ENCODE measurements at regions not wholly inside any gene's neighbourhood (a gene's known extent, or its start where the extent isn't known, plus 50 kb on each side); places are given as distances from the start of the nearest gene placed in this dataset.

- CTCF ChIA-PET: no interaction called here
- H3K4me3 Mint-ChIP-seq: no peak overlapping the region
- H3K4me3 ChIP-seq (ENCODE audit: low read length): no peak overlapping the region
- peaks cover 0 to 24% (median 2%) of the 10 kb centered on the region in 5 donors for H3K9me3 Mint-ChIP-seq
- no peak overlapping the region for H3K27ac ChIP-seq (ENCODE audit: low read depth, low read length)
- no peaks in the 10 kb centered on the region for H3K36me3 ChIP-seq (ENCODE audit: insufficient read depth, low read length)
- H3K9me3 ChIP-seq (ENCODE audit: low read length): no peaks in the 10 kb centered on the region
- no peaks in the 10 kb centered on the region for H3K27me3 Mint-ChIP-seq
- no peaks in the 10 kb centered on the region for H3K36me3 Mint-ChIP-seq
- no peak overlapping the region for H3K27ac Mint-ChIP-seq
- no peaks in the 10 kb centered on the region for H3K4me1 ChIP-seq (ENCODE audit: insufficient read depth, low read length)
- H3K27me3 ChIP-seq (ENCODE audit: insufficient read depth, low read length, poor library complexity, severe bottlenecking): no peaks in the 10 kb centered on the region
- DNase-seq: no peak
- no peaks in the 10 kb centered on the region for H3K4me1 Mint-ChIP-seq
- POLR2A ChIA-PET: no interaction called here
Measured at GRCh38 chr12:84694116-84694515, 218.5 kb downstream of the SLC6A15 start.

GRCh38 chr12:84692071-84692470, 220.5 kb downstream of the SLC6A15 start:
- H3K4me1 Mint-ChIP-seq: no peaks in the 10 kb centered on the region
- H3K36me3 ChIP-seq (ENCODE audit: insufficient read depth, low read length): no peaks in the 10 kb centered on the region
- H3K4me3 ChIP-seq (ENCODE audit: low read length): no peak overlapping the region
- H3K9me3 Mint-ChIP-seq: peaks cover 0 to 23% (median 3%) of the 10 kb centered on the region in 5 donors
- no peaks in the 10 kb centered on the region for H3K4me1 ChIP-seq (ENCODE audit: insufficient read depth, low read length)
- no peaks in the 10 kb centered on the region for H3K27me3 ChIP-seq (ENCODE audit: insufficient read depth, low read length, poor library complexity, severe bottlenecking)
- no peak overlapping the region for H3K27ac Mint-ChIP-seq
- H3K4me3 Mint-ChIP-seq: no peak overlapping the region
- no peak for DNase-seq
- no peaks in the 10 kb centered on the region for H3K36me3 Mint-ChIP-seq
- no peak overlapping the region for H3K27ac ChIP-seq (ENCODE audit: low read depth, low read length)
- ChIA-PET POLR2A (no interaction called here), CTCF (no interaction called here)
- H3K27me3 Mint-ChIP-seq: no peaks in the 10 kb centered on the region
- no peaks in the 10 kb centered on the region for H3K9me3 ChIP-seq (ENCODE audit: low read length)

GRCh38 chr12:84691266-84691665, 221.3 kb downstream of the SLC6A15 start:
- POLR2A ChIA-PET: no interaction called here
- Histone ChIP-seq H3K27ac (ENCODE audit: low read depth, low read length) (no peak overlapping the region), H3K4me1 (ENCODE audit: insufficient read depth, low read length) (no peaks in the 10 kb centered on the region), H3K9me3 (ENCODE audit: low read length) (no peaks in the 10 kb centered on the region), H3K36me3 (ENCODE audit: insufficient read depth, low read length) (no peaks in the 10 kb centered on the region), H3K4me3 (ENCODE audit: low read length) (no peak overlapping the region), H3K27me3 (ENCODE audit: insufficient read depth, low read length, poor library complexity, severe bottlenecking) (no peaks in the 10 kb centered on the region)
- H3K4me1 Mint-ChIP-seq: no peaks in the 10 kb centered on the region
- H3K4me3 Mint-ChIP-seq: no peak overlapping the region
- DNase-seq: no peak
- no peaks in the 10 kb centered on the region for H3K27me3 Mint-ChIP-seq
- no peaks in the 10 kb centered on the region for H3K36me3 Mint-ChIP-seq
- H3K9me3 Mint-ChIP-seq: peaks cover 0 to 15% (median 3%) of the 10 kb centered on the region in 5 donors
- CTCF ChIA-PET: no interaction called here
- H3K27ac Mint-ChIP-seq: no peak overlapping the region

GRCh38 chr12:84689638-84690037, 223.0 kb downstream of the SLC6A15 start:
- POLR2A ChIA-PET: no interaction called here
- no peaks in the 10 kb centered on the region for H3K27me3 Mint-ChIP-seq
- DNase-seq: no peak

GRCh38 chr12:84685379-84685778, 227.2 kb downstream of the SLC6A15 start:
- POLR2A ChIA-PET: interaction anchor here (0.6 kb wide), 1 partner anchor 1869 kb away, joined by 3 read pairs; no protein-coding TSS in a partner anchor

More at GRCh38 chr12:84689638-84690037, 223.0 kb downstream of the SLC6A15 start:
- Mint-ChIP-seq H3K36me3 (no peaks in the 10 kb centered on the region), H3K9me3 (peaks cover 0 to 12% (median 3%) of the 10 kb centered on the region in 5 donors), H3K4me1 (no peaks in the 10 kb centered on the region), H3K27ac (no peak overlapping the region), H3K4me3 (no peak overlapping the region)
- no peaks in the 10 kb centered on the region for H3K36me3 ChIP-seq (ENCODE audit: insufficient read depth, low read length)
- no peaks in the 10 kb centered on the region for H3K4me1 ChIP-seq (ENCODE audit: insufficient read depth, low read length)
- no peak overlapping the region for H3K27ac ChIP-seq (ENCODE audit: low read depth, low read length)
- CTCF ChIA-PET: no interaction called here
- H3K9me3 ChIP-seq (ENCODE audit: low read length): no peaks in the 10 kb centered on the region
- H3K4me3 ChIP-seq (ENCODE audit: low read length): no peak overlapping the region
- no peaks in the 10 kb centered on the region for H3K27me3 ChIP-seq (ENCODE audit: insufficient read depth, low read length, poor library complexity, severe bottlenecking)

GRCh38 chr12:84676787-84677186, 235.8 kb downstream of the SLC6A15 start:
- Histone ChIP-seq H3K4me1 (ENCODE audit: insufficient read depth, low read length) (no peaks in the 10 kb centered on the region), H3K36me3 (ENCODE audit: insufficient read depth, low read length) (no peaks in the 10 kb centered on the region), H3K27me3 (ENCODE audit: insufficient read depth, low read length, poor library complexity, severe bottlenecking) (no peaks in the 10 kb centered on the region), H3K4me3 (ENCODE audit: low read length) (no peak overlapping the region), H3K27ac (ENCODE audit: low read depth, low read length) (no peak overlapping the region), H3K9me3 (ENCODE audit: low read length) (no peaks in the 10 kb centered on the region)
- Mint-ChIP-seq H3K4me1 (no peaks in the 10 kb centered on the region), H3K36me3 (no peaks in the 10 kb centered on the region), H3K27me3 (no peaks in the 10 kb centered on the region), H3K9me3 (peaks cover 0 to 11% (median 3%) of the 10 kb centered on the region in 5 donors), H3K4me3 (no peak overlapping the region), H3K27ac (no peak overlapping the region)
- DNase-seq: no peak
- CTCF ChIA-PET: no interaction called here
- POLR2A ChIA-PET: no interaction called here

More at GRCh38 chr12:84685379-84685778, 227.2 kb downstream of the SLC6A15 start:
- Histone ChIP-seq H3K4me3 (ENCODE audit: low read length) (no peak overlapping the region), H3K36me3 (ENCODE audit: insufficient read depth, low read length) (no peaks in the 10 kb centered on the region), H3K27ac (ENCODE audit: low read depth, low read length) (no peak overlapping the region), H3K27me3 (ENCODE audit: insufficient read depth, low read length, poor library complexity, severe bottlenecking) (no peaks in the 10 kb centered on the region), H3K4me1 (ENCODE audit: insufficient read depth, low read length) (no peaks in the 10 kb centered on the region), H3K9me3 (ENCODE audit: low read length) (no peaks in the 10 kb centered on the region)
- H3K27me3 Mint-ChIP-seq: no peaks in the 10 kb centered on the region
- CTCF ChIA-PET: no interaction called here
- peaks cover 0 to 12% (median 0%) of the 10 kb centered on the region in 5 donors for H3K9me3 Mint-ChIP-seq
- H3K4me3 Mint-ChIP-seq: no peak overlapping the region
- no peaks in the 10 kb centered on the region for H3K4me1 Mint-ChIP-seq
- DNase-seq: no peak
- no peaks in the 10 kb centered on the region for H3K36me3 Mint-ChIP-seq
- no peak overlapping the region for H3K27ac Mint-ChIP-seq

- no peak overlapping the region for H3K27ac Mint-ChIP-seq
- CTCF ChIA-PET: no interaction called here
- no peak overlapping the region for H3K27ac ChIP-seq (ENCODE audit: low read depth, low read length)
- no peaks in the 10 kb centered on the region for H3K4me1 ChIP-seq (ENCODE audit: insufficient read depth, low read length)
- H3K4me1 Mint-ChIP-seq: no peaks in the 10 kb centered on the region
- H3K27me3 ChIP-seq (ENCODE audit: insufficient read depth, low read length, poor library complexity, severe bottlenecking): no peaks in the 10 kb centered on the region
- H3K27me3 Mint-ChIP-seq: no peaks in the 10 kb centered on the region
- no peak overlapping the region for H3K4me3 ChIP-seq (ENCODE audit: low read length)
- no peak for DNase-seq
- POLR2A ChIA-PET: no interaction called here
- H3K4me3 Mint-ChIP-seq: no peak overlapping the region
- no peaks in the 10 kb centered on the region for H3K9me3 ChIP-seq (ENCODE audit: low read length)
- H3K9me3 Mint-ChIP-seq: peaks cover 0 to 9% (median 5%) of the 10 kb centered on the region in 5 donors
- H3K36me3 ChIP-seq (ENCODE audit: insufficient read depth, low read length): no peaks in the 10 kb centered on the region
- no peaks in the 10 kb centered on the region for H3K36me3 Mint-ChIP-seq
Measured at GRCh38 chr12:84661786-84662185, 250.8 kb downstream of the SLC6A15 start.

- Histone ChIP-seq H3K27me3 (ENCODE audit: insufficient read depth, low read length, poor library complexity, severe bottlenecking) (no peaks in the 10 kb centered on the region), H3K27ac (ENCODE audit: low read depth, low read length) (no peak overlapping the region), H3K9me3 (ENCODE audit: low read length) (no peaks in the 10 kb centered on the region), H3K4me1 (ENCODE audit: insufficient read depth, low read length) (no peaks in the 10 kb centered on the region), H3K36me3 (ENCODE audit: insufficient read depth, low read length) (no peaks in the 10 kb centered on the region), H3K4me3 (ENCODE audit: low read length) (no peak overlapping the region)
- Mint-ChIP-seq H3K4me3 (no peak overlapping the region), H3K9me3 (peaks cover 0 to 15% (median 5%) of the 10 kb centered on the region in 5 donors), H3K27ac (no peak overlapping the region), H3K36me3 (no peaks in the 10 kb centered on the region), H3K27me3 (no peaks in the 10 kb centered on the region), H3K4me1 (no peaks in the 10 kb centered on the region)
- no peak for DNase-seq
- POLR2A ChIA-PET: no interaction called here
- CTCF ChIA-PET: no interaction called here
Measured at GRCh38 chr12:84660139-84660538, 252.5 kb downstream of the SLC6A15 start.

- Histone ChIP-seq H3K27ac (ENCODE audit: low read depth, low read length) (no peak overlapping the region), H3K36me3 (ENCODE audit: insufficient read depth, low read length) (no peaks in the 10 kb centered on the region), H3K9me3 (ENCODE audit: low read length) (no peaks in the 10 kb centered on the region), H3K4me1 (ENCODE audit: insufficient read depth, low read length) (no peaks in the 10 kb centered on the region), H3K27me3 (ENCODE audit: insufficient read depth, low read length, poor library complexity, severe bottlenecking) (no peaks in the 10 kb centered on the region), H3K4me3 (ENCODE audit: low read length) (no peak overlapping the region)
- Mint-ChIP-seq H3K36me3 (no peaks in the 10 kb centered on the region), H3K27me3 (no peaks in the 10 kb centered on the region), H3K9me3 (peaks cover 0 to 16% (median 5%) of the 10 kb centered on the region in 5 donors), H3K4me1 (no peaks in the 10 kb centered on the region), H3K4me3 (no peak overlapping the region), H3K27ac (no peak overlapping the region)
- no peak for DNase-seq
- CTCF ChIA-PET: no interaction called here
- POLR2A ChIA-PET: no interaction called here
Measured at GRCh38 chr12:84658877-84659276, 253.7 kb downstream of the SLC6A15 start.
